ENCODE measurements at regions not wholly inside any gene's neighbourhood (a gene's known extent, or its start where the extent isn't known, plus 50 kb on each side); places are given as distances from the start of the nearest gene placed in this dataset.

GRCh38 chr6:115582386-115582785, 478.3 kb downstream of the FRK start:
- no peak for TF ChIP-seq EZH2 (IDR thresholded peaks at IDR 0.05; ENCODE audit: insufficient read depth, low read length)
- no peak for TF ChIP-seq CTCF (IDR thresholded peaks at IDR 0.05; ENCODE audit: insufficient read depth, low read depth, low read length)

All from astrocyte (in vitro differentiated cells and primary cell).